WTC11 (cell line): ENCODE measurements at regions not wholly inside any gene's neighbourhood (a gene's known extent, or its start where the extent isn't known, plus 50 kb on each side); places are given as distances from the start of the nearest gene placed in this dataset.

Source experiments
- ATAC-seq: fragments of 200-7000 bp; cut with Tn5 transposase; 2 replicates; pipeline ENCODE4 v1.10.0; 2021; ENCODE audit warnings: mild to moderate bottlenecking, moderate library complexity
- CTCF ChIA-PET: fragments of 300-600 bp; sonication (Branson Sonifier 250); formaldehyde crosslinking; loops from one replicate; lab custom pipeline; 2021; ENCODE audit warnings: antibody characterized with exemption; lab: Charles Lee
- POLR2A ChIA-PET: fragments of 350-600 bp; sonication (Branson Sonifier 250); formaldehyde crosslinking; loops from one replicate; lab custom pipeline; 2021; ENCODE audit warnings: antibody characterized with exemption; lab: Charles Lee
- DNase-seq: peaks from one replicate; pipeline ENCODE4 v3.0.0; 2021; ENCODE audit warnings: low spot score
- H3K27ac Mint-ChIP-seq: 2 replicates; pipeline ENCODE4 v1.8.0; 2021; ENCODE audit warnings: mixed read lengths
- H3K27me3 Mint-ChIP-seq: 2 replicates; pipeline ENCODE4 v1.8.0; 2021; ENCODE audit warnings: low read depth, mild to moderate bottlenecking, moderate library complexity, mixed read lengths
- H3K36me3 Mint-ChIP-seq: 2 replicates; pipeline ENCODE4 v1.8.0; 2021; ENCODE audit warnings: mixed read lengths
- H3K4me1 Mint-ChIP-seq: 2 replicates; pipeline ENCODE4 v1.8.0; 2022; ENCODE audit warnings: mixed read lengths
- H3K4me3 Mint-ChIP-seq: 2 replicates; pipeline ENCODE4 v1.8.0; 2021; ENCODE audit warnings: mild to moderate bottlenecking, moderate library complexity, mixed read lengths
- H3K9me3 Mint-ChIP-seq: 2 replicates; pipeline ENCODE4 v1.8.0; 2021; ENCODE audit warnings: mixed read lengths
- ATF1 ChIP-seq: sonication (generic); formaldehyde crosslinking; IDR thresholded peaks from 2 replicates; pipeline ENCODE4 v1.8.1; 2023; ENCODE audit warnings: mild to moderate bottlenecking, moderate library complexity, missing genetic modification reagents
- ETV6 ChIP-seq: sonication (generic); formaldehyde crosslinking; IDR thresholded peaks from 2 replicates; pipeline ENCODE4 v1.8.1; 2022; ENCODE audit warnings: mild to moderate bottlenecking, missing genetic modification reagents
- FOXK1 ChIP-seq: sonication (generic); formaldehyde crosslinking; IDR thresholded peaks from 2 replicates; pipeline ENCODE4 v1.8.0; 2022; ENCODE audit warnings: mild to moderate bottlenecking, moderate library complexity, missing genetic modification reagents
- HMGA2 ChIP-seq: fragments of 250-450 bp; sonication (Bioruptor Pico); IDR thresholded peaks from 2 replicates; pipeline ENCODE4 v1.4.0; 2021; ENCODE audit warnings: mild to moderate bottlenecking, moderate library complexity
- JUN ChIP-seq: sonication (generic); formaldehyde crosslinking; IDR thresholded peaks from 2 replicates; pipeline ENCODE4 v1.8.0; 2023; ENCODE audit warnings: mild to moderate bottlenecking, missing genetic modification reagents
- MXD4 ChIP-seq: fragments of 250-450 bp; sonication (Bioruptor Pico); IDR thresholded peaks from 2 replicates; pipeline ENCODE4 v1.8.0; 2021; ENCODE audit warnings: mild to moderate bottlenecking, moderate library complexity, borderline replicate concordance
- NFYB ChIP-seq: sonication (generic); formaldehyde crosslinking; conservative IDR thresholded peaks from 2 replicates; pipeline ENCODE4 v1.8.0; 2022; ENCODE audit warnings: low read depth, missing genetic modification reagents
- NR1H2 ChIP-seq: sonication (generic); formaldehyde crosslinking; IDR thresholded peaks from 2 replicates; pipeline ENCODE4 v1.9.0; 2021; ENCODE audit warnings: mild to moderate bottlenecking, moderate library complexity, missing genetic modification reagents
- NR3C1 ChIP-seq: sonication (generic); formaldehyde crosslinking; conservative IDR thresholded peaks from 2 replicates; pipeline ENCODE4 v1.8.1; 2023; ENCODE audit warnings: low read depth, mild to moderate bottlenecking, missing genetic modification reagents
- RORB ChIP-seq: fragments of 250-450 bp; sonication (Bioruptor Pico); IDR thresholded peaks from 2 replicates; pipeline ENCODE4 v1.9.0; 2021; ENCODE audit warnings: mild to moderate bottlenecking
- SP1 ChIP-seq: sonication (generic); formaldehyde crosslinking; conservative IDR thresholded peaks from 2 replicates; pipeline ENCODE4 v1.8.1; 2022; ENCODE audit warnings: missing genetic modification reagents
- TCF7 ChIP-seq: sonication (generic); formaldehyde crosslinking; IDR thresholded peaks from 2 replicates; pipeline ENCODE4 v1.8.0; 2022; ENCODE audit warnings: mild to moderate bottlenecking, low read depth, missing genetic modification reagents, moderate library complexity
- TEAD4 ChIP-seq: sonication (generic); formaldehyde crosslinking; IDR thresholded peaks from 2 replicates; pipeline ENCODE4 v1.8.0; 2022; ENCODE audit warnings: mild to moderate bottlenecking, missing genetic modification reagents
- TP53 ChIP-seq: sonication (generic); formaldehyde crosslinking; IDR thresholded peaks from 2 replicates; pipeline ENCODE4 v1.8.1; 2023; ENCODE audit warnings: mild to moderate bottlenecking, missing genetic modification reagents
- ZNF121 ChIP-seq: sonication (generic); formaldehyde crosslinking; IDR thresholded peaks from 2 replicates; pipeline ENCODE4 v1.8.0; 2023; ENCODE audit warnings: missing genetic modification reagents
- TF ChIP-seq, protein P1 (sequence below): fragments of 250-450 bp; sonication (Bioruptor Pico); IDR thresholded peaks from 2 replicates; pipeline ENCODE4 v2.1.2; 2022; ENCODE audit warnings: mild to moderate bottlenecking, moderate library complexity
- TF ChIP-seq, protein P2 (sequence below): sonication (generic); formaldehyde crosslinking; IDR thresholded peaks from 2 replicates; pipeline ENCODE4 v1.8.0; 2022; ENCODE audit warnings: mild to moderate bottlenecking, missing genetic modification reagents
- TF ChIP-seq, protein P3 (sequence below): sonication (generic); formaldehyde crosslinking; IDR thresholded peaks from 2 replicates; pipeline ENCODE4 v1.8.0; 2022; ENCODE audit warnings: mild to moderate bottlenecking, missing genetic modification reagents
- TF ChIP-seq, protein P4 (sequence below): sonication (generic); formaldehyde crosslinking; IDR thresholded peaks from 2 replicates; pipeline ENCODE4 v1.8.1; 2023; ENCODE audit warnings: mild to moderate bottlenecking, missing genetic modification reagents, moderate library complexity
- TF ChIP-seq, protein P5 (sequence below): sonication (generic); formaldehyde crosslinking; IDR thresholded peaks from 2 replicates; pipeline ENCODE4 v1.8.0; 2023; ENCODE audit warnings: mild to moderate bottlenecking, missing genetic modification reagents
- TF ChIP-seq, protein P6 (sequence below): sonication (generic); formaldehyde crosslinking; IDR thresholded peaks from 2 replicates; pipeline ENCODE4 v1.8.0; 2022; ENCODE audit warnings: mild to moderate bottlenecking, missing genetic modification reagents

DNA sequence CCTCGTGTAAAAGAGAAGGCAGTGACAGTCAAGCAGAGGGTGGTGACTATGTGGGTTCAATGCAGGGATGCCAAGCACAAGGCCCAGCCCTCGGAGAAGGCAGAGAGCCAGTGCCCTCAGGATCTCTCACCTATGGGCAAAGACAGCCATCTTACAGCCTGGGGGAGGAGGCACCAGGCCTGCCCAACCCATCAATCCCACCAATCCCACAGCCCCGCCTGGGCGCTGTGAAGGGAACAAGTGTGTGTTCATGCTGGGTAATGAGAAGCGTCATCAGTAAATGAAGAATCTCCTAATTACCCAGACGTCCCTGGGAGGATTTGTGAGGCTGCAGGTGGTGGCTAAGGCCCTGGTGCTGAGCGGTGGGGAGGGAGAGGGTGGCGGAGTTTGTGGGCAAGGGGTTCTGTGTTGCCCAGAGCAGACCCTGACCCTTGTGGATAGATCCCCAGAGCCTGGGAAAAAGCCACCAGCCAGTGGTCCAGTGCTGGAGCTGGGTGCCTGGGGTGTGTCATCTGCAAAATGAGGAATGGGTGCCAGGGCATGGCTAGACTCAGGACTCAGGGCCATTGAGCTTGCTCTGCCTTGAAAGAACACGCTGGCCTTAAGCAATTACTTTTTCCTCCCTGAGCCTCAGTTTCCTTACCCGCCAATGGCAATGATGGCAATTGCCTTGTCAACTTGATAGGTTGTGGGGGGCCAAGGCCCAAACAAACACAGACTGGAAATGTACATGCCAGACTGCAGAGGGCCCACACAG is 128.1 kb upstream of the UNC5B start:
- H3K27ac Mint-ChIP-seq = no peak overlapping the region
- H3K9me3 Mint-ChIP-seq = no peaks in the 10 kb centered on the region
- ChIA-PET POLR2A (no interaction called here), CTCF (no interaction called here)
- DNase-seq (peak; percentile 5), ATAC-seq (no peak)
- no peaks in the 10 kb centered on the region; the same call in 1 of the 2 replicates for H3K4me1 Mint-ChIP-seq
- H3K27me3 Mint-ChIP-seq = no peaks in the 10 kb centered on the region
- H3K4me3 Mint-ChIP-seq = no peak overlapping the region
- TF ChIP-seq SP1 = no peak
- TF ChIP-seq, protein P1, sequence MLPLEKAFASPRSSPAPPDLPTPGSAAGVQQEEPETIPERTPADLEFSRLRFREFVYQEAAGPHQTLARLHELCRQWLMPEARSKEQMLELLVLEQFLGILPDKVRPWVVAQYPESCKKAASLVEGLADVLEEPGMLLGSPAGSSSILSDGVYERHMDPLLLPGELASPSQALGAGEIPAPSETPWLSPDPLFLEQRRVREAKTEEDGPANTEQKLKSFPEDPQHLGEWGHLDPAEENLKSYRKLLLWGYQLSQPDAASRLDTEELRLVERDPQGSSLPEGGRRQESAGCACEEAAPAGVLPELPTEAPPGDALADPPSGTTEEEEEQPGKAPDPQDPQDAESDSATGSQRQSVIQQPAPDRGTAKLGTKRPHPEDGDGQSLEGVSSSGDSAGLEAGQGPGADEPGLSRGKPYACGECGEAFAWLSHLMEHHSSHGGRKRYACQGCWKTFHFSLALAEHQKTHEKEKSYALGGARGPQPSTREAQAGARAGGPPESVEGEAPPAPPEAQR (CRISPR knock-in tag) = no peak
- TF ChIP-seq ZNF121 (CRISPR knock-in tag) = no peak
- TF ChIP-seq MXD4 (CRISPR knock-in tag) = no peak
- TF ChIP-seq, protein P2, sequence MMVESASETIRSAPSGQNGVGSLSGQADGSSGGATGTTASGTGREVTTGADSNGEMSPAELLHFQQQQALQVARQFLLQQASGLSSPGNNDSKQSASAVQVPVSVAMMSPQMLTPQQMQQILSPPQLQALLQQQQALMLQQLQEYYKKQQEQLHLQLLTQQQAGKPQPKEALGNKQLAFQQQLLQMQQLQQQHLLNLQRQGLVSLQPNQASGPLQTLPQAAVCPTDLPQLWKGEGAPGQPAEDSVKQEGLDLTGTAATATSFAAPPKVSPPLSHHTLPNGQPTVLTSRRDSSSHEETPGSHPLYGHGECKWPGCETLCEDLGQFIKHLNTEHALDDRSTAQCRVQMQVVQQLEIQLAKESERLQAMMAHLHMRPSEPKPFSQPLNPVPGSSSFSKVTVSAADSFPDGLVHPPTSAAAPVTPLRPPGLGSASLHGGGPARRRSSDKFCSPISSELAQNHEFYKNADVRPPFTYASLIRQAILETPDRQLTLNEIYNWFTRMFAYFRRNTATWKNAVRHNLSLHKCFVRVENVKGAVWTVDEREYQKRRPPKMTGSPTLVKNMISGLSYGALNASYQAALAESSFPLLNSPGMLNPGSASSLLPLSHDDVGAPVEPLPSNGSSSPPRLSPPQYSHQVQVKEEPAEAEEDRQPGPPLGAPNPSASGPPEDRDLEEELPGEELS (CRISPR knock-in tag) = no peak
- TF ChIP-seq RORB = no peak
- H3K36me3 Mint-ChIP-seq = no peaks in the 10 kb centered on the region

DNA sequence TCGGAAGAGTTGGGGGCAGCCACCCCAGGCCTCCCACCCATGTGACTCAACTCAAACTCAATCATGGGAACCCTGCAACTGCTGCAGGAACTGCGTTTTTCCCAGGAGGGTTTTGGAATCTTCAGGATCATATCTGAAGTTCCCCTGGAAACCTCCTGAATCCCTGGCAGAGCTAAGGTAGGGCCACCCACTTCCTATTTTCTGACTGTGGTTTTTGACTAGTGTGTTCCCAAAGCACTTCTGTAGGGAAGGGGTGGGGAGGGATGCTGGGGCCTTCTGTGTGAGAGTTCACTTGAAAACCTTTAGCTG is 127.6 kb upstream of the UNC5B start:
- CTCF ChIA-PET = no interaction called here
- H3K9me3 Mint-ChIP-seq = no peaks in the 10 kb centered on the region
- no peaks in the 10 kb centered on the region for H3K36me3 Mint-ChIP-seq
- ATAC-seq (no peak), DNase-seq (no peak)
- TF ChIP-seq NR1H2 (no peak), ATF1 (CRISPR knock-in tag) (no peak), JUN (CRISPR knock-in tag) (no peak)
- TF ChIP-seq, protein P3, sequence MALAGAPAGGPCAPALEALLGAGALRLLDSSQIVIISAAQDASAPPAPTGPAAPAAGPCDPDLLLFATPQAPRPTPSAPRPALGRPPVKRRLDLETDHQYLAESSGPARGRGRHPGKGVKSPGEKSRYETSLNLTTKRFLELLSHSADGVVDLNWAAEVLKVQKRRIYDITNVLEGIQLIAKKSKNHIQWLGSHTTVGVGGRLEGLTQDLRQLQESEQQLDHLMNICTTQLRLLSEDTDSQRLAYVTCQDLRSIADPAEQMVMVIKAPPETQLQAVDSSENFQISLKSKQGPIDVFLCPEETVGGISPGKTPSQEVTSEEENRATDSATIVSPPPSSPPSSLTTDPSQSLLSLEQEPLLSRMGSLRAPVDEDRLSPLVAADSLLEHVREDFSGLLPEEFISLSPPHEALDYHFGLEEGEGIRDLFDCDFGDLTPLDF (CRISPR knock-in tag) = no peak
- H3K4me1 Mint-ChIP-seq = no peaks in the 10 kb centered on the region; the same call in 1 of the 2 replicates
- no peak overlapping the region for H3K4me3 Mint-ChIP-seq
- no peaks in the 10 kb centered on the region for H3K27me3 Mint-ChIP-seq
- POLR2A ChIA-PET = no interaction called here
- H3K27ac Mint-ChIP-seq = no peak overlapping the region

DNA sequence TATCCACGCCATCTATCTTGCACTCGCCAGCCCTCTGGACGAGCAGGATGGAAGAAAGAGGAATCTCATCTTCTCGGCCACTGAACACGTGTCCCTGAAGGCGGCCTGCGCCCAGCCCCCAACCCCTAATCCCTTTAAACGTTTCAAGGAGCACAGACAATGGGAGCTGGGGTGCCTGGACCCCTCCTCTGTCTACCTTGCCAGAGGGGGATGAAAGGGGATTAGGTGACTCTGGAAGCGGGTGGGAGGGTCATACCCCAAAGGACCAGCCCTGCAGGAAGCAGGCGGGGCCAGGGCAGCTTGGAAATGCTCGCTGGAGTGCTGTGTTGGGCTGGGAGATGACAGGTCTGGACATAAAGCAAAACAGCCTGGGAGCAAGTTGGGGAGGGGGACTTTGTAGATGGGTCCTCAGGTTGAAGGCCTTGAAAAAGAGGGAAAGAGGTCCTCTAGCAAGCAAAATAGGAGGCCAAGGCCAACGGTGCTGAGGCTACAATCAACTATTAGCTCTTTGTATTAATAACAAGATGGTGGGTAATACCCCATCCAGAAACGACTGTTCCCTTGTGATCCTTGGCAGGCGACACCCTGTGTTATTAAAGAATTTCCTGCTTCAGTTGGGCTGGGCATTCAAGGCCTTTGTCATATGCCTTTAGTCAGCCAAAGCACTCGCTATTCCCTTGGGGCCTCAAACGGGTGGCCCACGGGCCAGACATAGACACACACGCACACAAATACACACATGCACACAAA is 126.5 kb upstream of the UNC5B start:
- H3K36me3 Mint-ChIP-seq = no peaks in the 10 kb centered on the region
- no peaks in the 10 kb centered on the region; the same call in 1 of the 2 replicates for H3K4me1 Mint-ChIP-seq
- ATAC-seq (peak; percentile 80), DNase-seq (peak; percentile 17)
- POLR2A ChIA-PET = no interaction called here
- peaks cover under 1% of the 10 kb centered on the region; the same call in 1 of the 2 replicates for H3K9me3 Mint-ChIP-seq
- no peak overlapping the region for H3K27ac Mint-ChIP-seq
- peaks cover 4% of the 10 kb centered on the region; the same call in 1 of the 2 replicates for H3K27me3 Mint-ChIP-seq
- CTCF ChIA-PET = interaction anchor here (0.9 kb wide), 1 partner anchor 137 kb away, joined by 3 read pairs; no protein-coding TSS in a partner anchor
- H3K4me3 Mint-ChIP-seq = no peak overlapping the region
- no peak for TF ChIP-seq FOXK1 (CRISPR knock-in tag)
- no peak for TF ChIP-seq JUN (CRISPR knock-in tag)
- TF ChIP-seq, protein P4, sequence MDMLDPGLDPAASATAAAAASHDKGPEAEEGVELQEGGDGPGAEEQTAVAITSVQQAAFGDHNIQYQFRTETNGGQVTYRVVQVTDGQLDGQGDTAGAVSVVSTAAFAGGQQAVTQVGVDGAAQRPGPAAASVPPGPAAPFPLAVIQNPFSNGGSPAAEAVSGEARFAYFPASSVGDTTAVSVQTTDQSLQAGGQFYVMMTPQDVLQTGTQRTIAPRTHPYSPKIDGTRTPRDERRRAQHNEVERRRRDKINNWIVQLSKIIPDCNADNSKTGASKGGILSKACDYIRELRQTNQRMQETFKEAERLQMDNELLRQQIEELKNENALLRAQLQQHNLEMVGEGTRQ (CRISPR knock-in tag) = peak; percentile 62; the same call in 1 of the 2 replicates
- TF ChIP-seq TP53 (CRISPR knock-in tag) = no peak
- no peak for TF ChIP-seq ETV6 (CRISPR knock-in tag)
- no peak for TF ChIP-seq TCF7
- no peak for TF ChIP-seq HMGA2 (CRISPR knock-in tag)
- no peak for TF ChIP-seq NFYB (CRISPR knock-in tag)
- TF ChIP-seq, protein P5, sequence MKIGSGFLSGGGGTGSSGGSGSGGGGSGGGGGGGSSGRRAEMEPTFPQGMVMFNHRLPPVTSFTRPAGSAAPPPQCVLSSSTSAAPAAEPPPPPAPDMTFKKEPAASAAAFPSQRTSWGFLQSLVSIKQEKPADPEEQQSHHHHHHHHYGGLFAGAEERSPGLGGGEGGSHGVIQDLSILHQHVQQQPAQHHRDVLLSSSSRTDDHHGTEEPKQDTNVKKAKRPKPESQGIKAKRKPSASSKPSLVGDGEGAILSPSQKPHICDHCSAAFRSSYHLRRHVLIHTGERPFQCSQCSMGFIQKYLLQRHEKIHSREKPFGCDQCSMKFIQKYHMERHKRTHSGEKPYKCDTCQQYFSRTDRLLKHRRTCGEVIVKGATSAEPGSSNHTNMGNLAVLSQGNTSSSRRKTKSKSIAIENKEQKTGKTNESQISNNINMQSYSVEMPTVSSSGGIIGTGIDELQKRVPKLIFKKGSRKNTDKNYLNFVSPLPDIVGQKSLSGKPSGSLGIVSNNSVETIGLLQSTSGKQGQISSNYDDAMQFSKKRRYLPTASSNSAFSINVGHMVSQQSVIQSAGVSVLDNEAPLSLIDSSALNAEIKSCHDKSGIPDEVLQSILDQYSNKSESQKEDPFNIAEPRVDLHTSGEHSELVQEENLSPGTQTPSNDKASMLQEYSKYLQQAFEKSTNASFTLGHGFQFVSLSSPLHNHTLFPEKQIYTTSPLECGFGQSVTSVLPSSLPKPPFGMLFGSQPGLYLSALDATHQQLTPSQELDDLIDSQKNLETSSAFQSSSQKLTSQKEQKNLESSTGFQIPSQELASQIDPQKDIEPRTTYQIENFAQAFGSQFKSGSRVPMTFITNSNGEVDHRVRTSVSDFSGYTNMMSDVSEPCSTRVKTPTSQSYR = no peak
- TF ChIP-seq, protein P6, sequence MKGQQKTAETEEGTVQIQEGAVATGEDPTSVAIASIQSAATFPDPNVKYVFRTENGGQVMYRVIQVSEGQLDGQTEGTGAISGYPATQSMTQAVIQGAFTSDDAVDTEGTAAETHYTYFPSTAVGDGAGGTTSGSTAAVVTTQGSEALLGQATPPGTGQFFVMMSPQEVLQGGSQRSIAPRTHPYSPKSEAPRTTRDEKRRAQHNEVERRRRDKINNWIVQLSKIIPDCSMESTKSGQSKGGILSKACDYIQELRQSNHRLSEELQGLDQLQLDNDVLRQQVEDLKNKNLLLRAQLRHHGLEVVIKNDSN (CRISPR knock-in tag) = peak; percentile 63; the same call in 1 of the 2 replicates
- TF ChIP-seq TEAD4 (CRISPR knock-in tag) = no peak
- no peak for TF ChIP-seq NR3C1 (CRISPR knock-in tag)
